ENCODE measurements at regions not wholly inside any gene's neighbourhood (a gene's known extent, or its start where the extent isn't known, plus 50 kb on each side); places are given as distances from the start of the nearest gene placed in this dataset.

GRCh38 chr12:58299371-58299770 is 358.0 kb downstream of the ATP23 start:
- no peak overlapping the region for H3K4me3 ChIP-seq (ENCODE audit: control insufficient read depth, low read depth, low read length)
- no peak for TF ChIP-seq CTCF (conservative IDR thresholded peaks at IDR 0.05; ENCODE audit: control insufficient read depth, insufficient read depth, low read depth, low read length)
- DNase-seq (ENCODE audit: low read depth) = no peak

GRCh38 chr12:58301038-58301729 is 359.8 kb downstream of the ATP23 start:
- no peak for TF ChIP-seq CTCF (conservative IDR thresholded peaks at IDR 0.05; ENCODE audit: control insufficient read depth, insufficient read depth, low read depth, low read length)
- DNase-seq (ENCODE audit: low read depth) = no peak
- H3K4me3 ChIP-seq (ENCODE audit: control insufficient read depth, low read depth, low read length) = no peak overlapping the region

- DNase-seq (ENCODE audit: low read depth) = no peak
- no peak for TF ChIP-seq CTCF (conservative IDR thresholded peaks at IDR 0.05; ENCODE audit: control insufficient read depth, insufficient read depth, low read depth, low read length)
- no peak overlapping the region for H3K4me3 ChIP-seq (ENCODE audit: control insufficient read depth, low read depth, low read length)
These were observed 360.4 kb downstream of the ATP23 start for GRCh38 chr12:58301730-58302122.

- no peak overlapping the region for H3K4me3 ChIP-seq (ENCODE audit: control insufficient read depth, low read depth, low read length)
- no peak for DNase-seq (ENCODE audit: low read depth)
- no peak for TF ChIP-seq CTCF (conservative IDR thresholded peaks at IDR 0.05; ENCODE audit: control insufficient read depth, insufficient read depth, low read depth, low read length)
These were observed 361.2 kb downstream of the ATP23 start for GRCh38 chr12:58302487-58303011.

- peak; percentile 29 for DNase-seq (ENCODE audit: low read depth)
- no peak for TF ChIP-seq CTCF (conservative IDR thresholded peaks at IDR 0.05; ENCODE audit: control insufficient read depth, insufficient read depth, low read depth, low read length)
- no peak overlapping the region for H3K4me3 ChIP-seq (ENCODE audit: control insufficient read depth, low read depth, low read length)
These were observed 365.1 kb downstream of the ATP23 start for GRCh38 chr12:58306266-58307000.

- no peak for DNase-seq (ENCODE audit: low read depth)
- H3K4me3 ChIP-seq (ENCODE audit: control insufficient read depth, low read depth, low read length) = no peak overlapping the region
- no peak for TF ChIP-seq CTCF (conservative IDR thresholded peaks at IDR 0.05; ENCODE audit: control insufficient read depth, insufficient read depth, low read depth, low read length)
These were observed 368.4 kb downstream of the ATP23 start for GRCh38 chr12:58309806-58310205.

Measured in fibroblast of mammary gland (primary cell).